ENCODE measurements at regions not wholly inside any gene's neighbourhood (a gene's known extent, or its start where the extent isn't known, plus 50 kb on each side); places are given as distances from the start of the nearest gene placed in this dataset.
A peak's percentile ranks its signal among the peaks of the same experiment; 100 is the strongest.

- DNase-seq: no peak
- no peak overlapping the region for H3K27ac ChIP-seq
- no peak overlapping the region for H3K4me3 ChIP-seq
- no peaks in the 10 kb centered on the region for H3K9me3 ChIP-seq
- peaks cover 0 to 8% (median 0%) of the 10 kb centered on the region in 9 donors for H3K4me1 ChIP-seq
- no peaks in the 10 kb centered on the region for H3K36me3 ChIP-seq
- TF ChIP-seq CTCF (IDR thresholded peaks at IDR 0.05): no peak
- H3K27me3 ChIP-seq: no peaks in the 10 kb centered on the region
- no peak for ATAC-seq
- intact Hi-C loops (cut with DNase I): no loop called here
- WGBS, 2 donors: 73 to 78% methylated on average over 2 of the region's 2 CpGs
These were observed 290.7 kb downstream of the RMST start for GRCh38 chr12:97753332-97753731.

GRCh38 chr12:97754306-97754705, 291.7 kb downstream of the RMST start:
- ATAC-seq: no peak
- Histone ChIP-seq H3K4me3 (no peak overlapping the region), H3K9me3 (no peaks in the 10 kb centered on the region), H3K36me3 (no peaks in the 10 kb centered on the region), H3K27ac (no peak overlapping the region), H3K4me1 (peaks cover 0 to 11% (median 0%) of the 10 kb centered on the region in 9 donors), H3K27me3 (no peaks in the 10 kb centered on the region)
- WGBS, 2 donors: 80 to 84% methylated on average over 3 of the region's 3 CpGs
- intact Hi-C loops (cut with DNase I): no loop called here
- no peak for TF ChIP-seq CTCF (IDR thresholded peaks at IDR 0.05)
- DNase-seq: no peak

- WGBS, 2 donors: 71 to 73% methylated on average over 10 of the region's 10 CpGs
- DNase-seq: no peak
- Histone ChIP-seq H3K27ac (peak overlapping the region in 3 of 10 donors; percentile 56 to 64 (median 61)), H3K27me3 (no peaks in the 10 kb centered on the region), H3K36me3 (no peaks in the 10 kb centered on the region), H3K4me1 (peaks cover 0 to 11% (median 0%) of the 10 kb centered on the region in 9 donors), H3K4me3 (no peak overlapping the region), H3K9me3 (no peaks in the 10 kb centered on the region)
- TF ChIP-seq CTCF (IDR thresholded peaks at IDR 0.05): no peak
- intact Hi-C loops (cut with DNase I): no loop called here
- ATAC-seq: no peak
These were observed 293.6 kb downstream of the RMST start for GRCh38 chr12:97756066-97756666.

GRCh38 chr12:97756741-97757140, 294.1 kb downstream of the RMST start:
- Histone ChIP-seq H3K27me3 (no peaks in the 10 kb centered on the region), H3K9me3 (peaks cover 0 to 3% (median 0%) of the 10 kb centered on the region in 11 donors), H3K4me3 (no peak overlapping the region), H3K36me3 (no peaks in the 10 kb centered on the region), H3K27ac (peak overlapping the region; percentile 12 to 65 (median 52)), H3K4me1 (peaks cover 0 to 11% (median 0%) of the 10 kb centered on the region in 9 donors)
- no peak for TF ChIP-seq CTCF (IDR thresholded peaks at IDR 0.05)
- 77 to 87% methylated on average over 2 of the region's 2 CpGs for WGBS, 2 donors
- intact Hi-C loops (cut with DNase I): no loop called here
- ATAC-seq (no peak), DNase-seq (no peak)

Data from heart right ventricle (tissue), 16 donors.